HG02588 (cell line): ENCODE measurements at regions not wholly inside any gene's neighbourhood (a gene's known extent, or its start where the extent isn't known, plus 50 kb on each side); places are given as distances from the start of the nearest gene placed in this dataset.
"Not testable (repeated sequence)": the region's sequence is repeated elsewhere in the genome, so short reads cannot be mapped to it uniquely, and the experiment has no call there.

Experiments
- ATAC-seq: cut with Tn5 transposase; IDR thresholded peaks from one replicate; pipeline ENCODE4 v1.9.1; 2021; ENCODE audit warnings: mild to moderate bottlenecking, moderate library complexity; ENCODE audit not compliant: unreplicated experiment

GRCh38 chr10:59033622-59034021 lies 142.8 kb upstream of the PHYHIPL start:
- no peak for ATAC-seq

DNA sequence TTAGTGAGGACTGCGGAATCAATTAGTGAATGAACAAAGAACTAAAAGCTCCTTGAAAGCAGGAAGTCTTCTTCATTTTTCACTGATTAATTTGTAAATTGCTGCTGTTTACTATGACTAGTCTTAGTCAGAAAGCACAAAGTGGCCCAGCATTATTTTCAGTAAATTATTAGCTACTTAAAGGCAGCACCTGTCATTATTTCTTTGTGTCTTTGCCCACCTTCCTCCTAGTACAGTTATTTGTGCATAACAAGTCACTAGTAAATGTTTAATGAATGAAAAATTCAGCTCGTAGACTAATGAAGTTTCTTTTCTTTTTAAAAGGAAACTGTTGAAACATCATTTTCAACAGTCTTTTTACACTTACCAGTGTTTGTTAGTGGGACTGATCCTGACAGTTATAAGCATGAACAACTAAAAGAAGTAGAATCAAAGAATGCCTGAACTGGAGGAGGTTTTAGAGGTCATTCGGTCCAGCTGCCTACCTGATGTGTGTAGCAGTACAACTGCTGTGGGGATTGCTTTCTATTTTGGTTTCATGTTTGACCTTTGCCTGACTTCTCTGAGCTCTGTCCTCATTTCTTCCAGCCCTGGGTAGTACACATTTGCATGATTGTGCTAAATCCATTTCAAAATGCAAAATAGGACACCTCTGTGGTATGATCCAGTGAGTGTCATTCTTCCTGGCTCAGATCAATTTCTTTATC lies 140.0 kb upstream of the PHYHIPL start:
- ATAC-seq, result peak; percentile 100

DNA sequence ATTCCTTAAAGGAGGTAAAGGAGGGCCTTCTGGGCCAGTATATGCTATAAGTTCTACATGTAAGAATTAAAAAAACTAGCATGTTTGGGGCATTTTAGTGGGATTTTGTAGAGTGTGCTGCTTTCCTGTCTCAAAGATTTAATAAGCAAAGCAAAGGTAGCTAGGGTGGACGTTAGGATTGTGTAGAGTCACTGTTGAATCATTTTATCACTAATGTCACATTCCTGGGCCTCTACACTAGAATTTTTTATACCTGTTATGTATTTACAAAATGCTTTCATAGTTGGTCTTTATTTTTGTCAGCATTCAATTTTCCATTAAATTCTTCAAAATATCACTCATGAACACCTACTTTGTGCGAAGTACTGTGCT lies 139.4 kb upstream of the PHYHIPL start:
- ATAC-seq, result peak; percentile 17

DNA sequence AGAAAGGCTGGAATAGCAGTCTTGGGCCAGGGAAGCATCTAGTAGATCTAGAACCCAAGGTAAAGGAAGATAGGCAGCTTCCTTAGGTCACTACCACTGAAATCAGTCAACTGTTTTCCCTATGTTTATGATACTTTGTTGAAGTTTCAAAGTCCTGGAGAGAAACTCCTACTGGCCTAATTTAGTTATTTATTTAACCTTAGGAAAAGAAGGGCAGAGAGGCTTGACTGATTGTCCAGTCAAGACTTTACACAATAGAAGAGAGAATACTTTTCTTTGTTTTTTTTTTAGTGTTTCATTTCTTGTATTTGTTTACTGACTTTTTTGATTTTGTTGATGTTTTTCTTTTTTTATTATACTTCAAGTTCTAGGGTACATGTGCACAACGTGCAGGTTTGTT lies 138.9 kb upstream of the PHYHIPL start:
- ATAC-seq, result no peak

DNA sequence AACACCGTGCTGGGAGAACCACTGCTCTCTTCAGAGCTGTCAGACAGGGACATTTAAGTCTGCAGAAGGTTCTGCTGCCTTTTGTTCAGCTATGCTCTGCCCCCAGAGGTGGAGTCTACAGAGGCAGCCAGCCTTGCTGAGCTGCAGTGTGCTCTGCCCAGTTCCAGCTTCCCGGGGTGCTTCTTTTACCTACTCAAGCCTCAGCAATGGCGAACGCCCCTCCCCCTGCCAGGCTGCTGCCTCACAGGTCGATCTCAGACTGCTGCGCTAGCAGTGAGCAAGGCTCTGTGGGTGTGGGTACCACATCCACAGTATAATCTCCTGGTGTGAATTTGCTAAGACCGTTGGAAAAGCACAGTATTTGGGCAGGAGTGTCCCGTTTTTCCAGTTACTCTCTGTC lies 133.1 kb upstream of the PHYHIPL start:
- not testable (repeated sequence) for ATAC-seq

DNA sequence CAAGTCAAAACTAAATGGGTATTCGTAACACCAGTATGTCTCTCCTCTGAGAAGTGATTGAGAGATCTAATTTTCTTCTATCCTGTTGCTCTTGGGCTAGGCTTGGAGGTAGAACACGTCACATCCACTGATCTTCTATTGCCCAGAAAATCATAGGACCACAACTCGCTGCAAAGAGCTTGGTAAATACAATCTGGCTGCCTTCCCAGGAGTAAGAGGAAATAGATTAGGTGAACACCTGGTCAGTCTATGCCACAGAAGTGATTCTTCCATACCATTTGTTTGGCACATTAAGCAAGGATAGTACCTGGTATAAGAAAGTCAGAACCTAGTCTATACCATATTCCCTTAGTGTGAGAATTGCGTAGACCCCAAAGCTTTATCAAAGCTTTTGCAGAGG lies 129.3 kb upstream of the PHYHIPL start:
- no peak for ATAC-seq

- peak; percentile 86 for ATAC-seq
These were observed 128.4 kb upstream of the PHYHIPL start for GRCh38 chr10:59047957-59048618.

- ATAC-seq, result not testable (repeated sequence)
These were observed 122.9 kb upstream of the PHYHIPL start for GRCh38 chr10:59053502-59053901.

DNA sequence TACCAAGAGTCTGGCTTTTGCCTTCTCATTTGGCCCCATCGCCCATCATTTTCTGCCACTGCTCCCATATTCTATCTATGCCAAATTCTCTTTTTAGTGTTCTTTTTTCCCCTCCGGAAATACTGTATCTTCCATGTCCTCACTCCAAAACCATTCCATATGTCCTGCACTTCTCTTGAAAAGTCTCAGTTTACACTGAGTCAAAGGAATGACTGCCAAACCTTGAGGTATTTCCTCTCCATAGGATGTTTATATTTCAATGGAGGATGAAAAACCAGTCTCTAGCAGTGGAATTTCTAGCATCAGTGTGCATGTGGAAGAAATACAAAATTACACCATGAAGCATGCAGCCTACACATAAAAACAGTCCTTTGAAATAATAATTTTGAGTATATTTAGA lies 121.4 kb upstream of the PHYHIPL start:
- no peak for ATAC-seq

- ATAC-seq, result no peak
These were observed 119.1 kb upstream of the PHYHIPL start for GRCh38 chr10:59057345-59057744.

GRCh38 chr10:59060852-59061251 lies 115.6 kb upstream of the PHYHIPL start:
- peak; percentile 80 for ATAC-seq

DNA sequence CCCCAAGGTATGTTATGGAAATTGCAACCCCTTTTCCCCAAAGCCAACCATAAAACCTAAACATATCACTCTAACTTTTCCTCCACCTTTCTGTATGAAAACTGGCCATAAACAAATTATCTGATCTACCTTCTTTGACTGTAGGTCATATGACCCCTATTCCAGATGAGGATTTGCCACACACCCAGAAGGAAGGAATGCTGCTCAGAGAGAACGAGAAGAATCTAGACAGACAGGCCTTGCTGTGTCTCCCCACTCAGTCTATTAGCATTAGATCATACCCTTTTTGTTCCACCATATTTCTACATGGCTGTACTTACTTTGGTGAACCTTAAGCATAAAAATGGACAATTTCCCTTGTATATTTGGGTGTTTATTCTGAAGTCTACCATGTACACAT lies 113.0 kb upstream of the PHYHIPL start:
- ATAC-seq, result no peak

GRCh38 chr10:59064080-59064692 lies 112.3 kb upstream of the PHYHIPL start:
- ATAC-seq, result no peak

DNA sequence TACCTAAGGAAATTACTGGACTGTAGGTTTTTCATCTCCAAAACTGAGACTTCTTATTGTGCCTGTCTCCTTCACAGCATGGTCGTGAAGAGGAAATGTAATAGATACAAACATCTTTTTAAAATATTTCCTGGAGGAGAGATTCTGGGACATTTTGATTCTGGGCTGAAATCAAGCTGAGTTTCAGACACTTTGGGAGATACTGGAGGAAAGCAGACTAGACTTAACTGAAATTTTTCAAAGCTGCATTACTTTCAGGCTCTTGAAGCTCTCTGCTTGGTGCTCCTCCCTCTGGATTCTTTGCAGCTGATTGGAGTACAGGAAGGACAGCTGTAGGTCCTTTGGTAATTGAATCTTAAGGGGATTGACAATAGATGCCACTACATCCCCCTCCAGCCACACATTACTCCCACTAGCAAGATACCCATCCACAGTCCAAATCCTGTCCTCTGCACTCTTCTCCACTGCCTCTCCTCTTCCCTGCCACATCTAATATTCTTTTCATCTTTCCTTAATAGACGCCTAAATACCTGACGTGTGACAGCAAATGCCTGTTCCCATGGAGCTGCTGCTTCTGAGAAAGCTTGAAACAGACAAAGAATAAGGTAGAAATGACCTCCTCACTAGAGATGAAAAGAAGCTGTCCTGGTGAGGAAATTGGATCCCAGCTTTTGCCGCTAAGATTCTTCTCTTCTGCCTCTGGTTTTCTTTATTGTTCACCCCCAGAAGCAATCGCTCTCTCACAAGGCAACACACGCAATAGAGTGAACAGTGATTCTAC lies 111.5 kb upstream of the PHYHIPL start:
- no peak for ATAC-seq

GRCh38 chr10:59068581-59069191 lies 107.8 kb upstream of the PHYHIPL start:
- ATAC-seq, result no peak

- ATAC-seq, result no peak
These were observed 104.4 kb upstream of the PHYHIPL start for GRCh38 chr10:59072038-59072437.

- ATAC-seq, result no peak
These were observed 102.9 kb upstream of the PHYHIPL start for GRCh38 chr10:59073456-59074053.

GRCh38 chr10:59075576-59075975 lies 100.9 kb upstream of the PHYHIPL start:
- no peak for ATAC-seq

DNA sequence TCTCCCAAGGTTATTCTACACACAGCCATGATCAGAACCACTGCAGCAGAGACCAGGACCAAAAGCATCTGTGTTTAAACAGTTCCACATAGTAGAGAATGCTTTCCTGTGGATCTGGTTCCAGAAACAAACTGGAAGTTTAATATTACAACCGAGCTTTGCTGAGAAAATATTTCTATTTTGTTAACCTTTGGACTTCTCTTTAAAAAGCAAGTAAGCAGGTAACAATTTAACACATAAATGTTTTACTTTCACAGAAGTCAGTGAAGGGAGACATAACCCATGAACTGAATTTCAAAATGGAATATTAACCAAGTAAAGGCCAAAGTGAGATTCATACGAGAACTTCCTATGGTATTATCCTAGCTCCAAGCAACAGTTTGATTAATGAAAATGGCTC lies 98.6 kb upstream of the PHYHIPL start:
- no peak for ATAC-seq

- ATAC-seq, result no peak
These were observed 97.5 kb upstream of the PHYHIPL start for GRCh38 chr10:59078978-59079377.
